GM23338 (cell line): ENCODE measurements at regions not wholly inside any gene's neighbourhood (a gene's known extent, or its start where the extent isn't known, plus 50 kb on each side); places are given as distances from the start of the nearest gene placed in this dataset.
A peak's percentile ranks its signal among the peaks of the same experiment; 100 is the strongest.

Source experiments
- ATAC-seq: fragments of 200-7000 bp; cut with Tn5 transposase; 3 replicates; pipeline ENCODE4 v1.9.1; 2020
- DNase-seq: peaks from one replicate; pipeline ENCODE4 v3.0.0-alpha.2; 2015; ENCODE audit warnings: low spot score
- H2AFZ ChIP-seq: fragments of 200-600 bp; sonication (generic); 2 replicates; pipeline ENCODE4 v1.8.0; 2016; ENCODE audit warnings: antibody characterized with exemption, mild to moderate bottlenecking, moderate library complexity
- H3F3A ChIP-seq: fragments of 200-600 bp; sonication (generic); replicated peaks from 2 replicates; pipeline ENCODE4 v1.8.0; 2017; ENCODE audit warnings: antibody characterized with exemption, mixed run types, low read depth
- H3K27ac ChIP-seq: fragments of 200-600 bp; sonication (generic); 2 replicates; pipeline ENCODE4 v1.6.1; 2016; ENCODE audit warnings: low read depth
- H3K27me3 ChIP-seq: fragments of 200-600 bp; sonication (generic); 2 replicates; pipeline ENCODE4 v1.8.0; 2016; ENCODE audit warnings: mild to moderate bottlenecking, mixed run types, moderate library complexity; ENCODE audit not compliant: insufficient read depth
- H3K36me3 ChIP-seq: fragments of 200-600 bp; sonication (generic); 2 replicates; pipeline ENCODE4 v1.8.0; 2016; ENCODE audit warnings: mild to moderate bottlenecking; ENCODE audit not compliant: insufficient read depth
- H3K4me1 ChIP-seq: fragments of 200-600 bp; sonication (generic); 2 replicates; pipeline ENCODE4 v1.8.0; 2016; ENCODE audit warnings: mild to moderate bottlenecking, moderate library complexity; ENCODE audit not compliant: insufficient read depth
- H3K4me2 ChIP-seq: fragments of 200-600 bp; sonication (generic); 2 replicates; pipeline ENCODE4 v1.7.1; 2017; ENCODE audit warnings: mixed run types
- H3K4me3 ChIP-seq: fragments of 200-600 bp; sonication (generic); 2 replicates; pipeline ENCODE4 v1.6.1; 2016; ENCODE audit warnings: mixed run types
- H3K79me2 ChIP-seq: fragments of 200-600 bp; sonication (generic); replicated peaks from 2 replicates; pipeline ENCODE4 v1.8.0; 2017; ENCODE audit warnings: mild to moderate bottlenecking; ENCODE audit not compliant: insufficient read depth
- H3K9me2 ChIP-seq: fragments of 200-600 bp; sonication (generic); 2 replicates; pipeline ENCODE4 v1.8.0; 2017; ENCODE audit not compliant: insufficient read depth
- H4K20me1 ChIP-seq: fragments of 200-600 bp; sonication (generic); replicated peaks from 2 replicates; pipeline ENCODE4 v1.8.0; 2017; ENCODE audit warnings: mild to moderate bottlenecking; ENCODE audit not compliant: insufficient read depth
- H3K27ac Mint-ChIP-seq: 2 replicates; pipeline ENCODE4 v1.8.0; 2020; ENCODE audit warnings: inconsistent platforms, mild to moderate bottlenecking, moderate library complexity, mixed read lengths
- H3K27me3 Mint-ChIP-seq: 3 replicates; pipeline ENCODE4 v1.8.0; 2022; ENCODE audit warnings: low read depth, mild to moderate bottlenecking, moderate library complexity, mixed read lengths, inconsistent platforms; ENCODE audit not compliant: insufficient read depth, poor library complexity
- H3K36me3 Mint-ChIP-seq: 3 replicates; pipeline ENCODE4 v1.8.0; 2021; ENCODE audit warnings: low read depth, mild to moderate bottlenecking, inconsistent platforms, moderate library complexity, mixed read lengths
- H3K4me1 Mint-ChIP-seq: 3 replicates; pipeline ENCODE4 v1.8.0; 2020; ENCODE audit warnings: mild to moderate bottlenecking, inconsistent platforms, mixed read lengths
- H3K4me3 Mint-ChIP-seq: 3 replicates; pipeline ENCODE4 v1.8.0; 2021; ENCODE audit warnings: moderate library complexity, mild to moderate bottlenecking, inconsistent platforms, mixed read lengths
- H3K9me3 Mint-ChIP-seq: 3 replicates; pipeline ENCODE4 v1.8.0; 2020; ENCODE audit warnings: moderate library complexity, mild to moderate bottlenecking, inconsistent platforms, mixed read lengths
- CREB1 ChIP-seq: fragments of 250-450 bp; sonication (Bioruptor Pico); IDR thresholded peaks from 2 replicates; pipeline ENCODE4 v1.5.0; 2020; ENCODE audit warnings: low read depth, mild to moderate bottlenecking, moderate library complexity
- CTCF ChIP-seq, 2 experiments: fragments of 200-600 bp in 1 of 2; sonication (generic) in 1 of 2; conservative IDR thresholded peaks; 2 replicates each; pipeline versions ENCODE4 v1.5.1 to v1.6.1; 2016 to 2017; ENCODE audit warnings: antibody characterized with exemption in 2 of 2, low read depth in 2 of 2, mild to moderate bottlenecking in 2 of 2, moderate library complexity in 1 of 2
- ETS1 ChIP-seq: IDR thresholded peaks from 2 replicates; pipeline ENCODE4 v1.6.1; 2016; ENCODE audit warnings: antibody characterized with exemption
- EZH2 ChIP-seq: fragments of 200-600 bp; sonication (generic); IDR thresholded peaks from one replicate; pipeline ENCODE4 v1.8.0; 2017; ENCODE audit warnings: antibody characterized with exemption, mild to moderate bottlenecking, low read depth; ENCODE audit not compliant: unreplicated experiment
- EZH2phosphoT487 ChIP-seq: fragments of 200-600 bp; sonication (generic); IDR thresholded peaks from one replicate; pipeline ENCODE4 v1.8.1; 2018; ENCODE audit warnings: antibody characterized with exemption; ENCODE audit not compliant: unreplicated experiment
- JUNB ChIP-seq: IDR thresholded peaks from one replicate; pipeline ENCODE4 v1.6.1; 2016; ENCODE audit warnings: antibody characterized with exemption; ENCODE audit not compliant: unreplicated experiment
- NANOG ChIP-seq: IDR thresholded peaks from 2 replicates; pipeline ENCODE4 v1.6.1; 2016; ENCODE audit warnings: antibody characterized with exemption, borderline replicate concordance
- POLR2AphosphoS5 ChIP-seq: IDR thresholded peaks from 2 replicates; pipeline ENCODE4 v1.6.1; 2016; ENCODE audit warnings: antibody characterized with exemption, low read depth
- STAT1 ChIP-seq: IDR thresholded peaks from one replicate; pipeline ENCODE4 v1.6.1; 2016; ENCODE audit warnings: antibody characterized with exemption; ENCODE audit not compliant: unreplicated experiment
- ZNF114 ChIP-seq: fragments of 250-450 bp; sonication (Bioruptor Pico); IDR thresholded peaks from 2 replicates; pipeline ENCODE4 v1.5.0; 2020; ENCODE audit warnings: mild to moderate bottlenecking, moderate library complexity
- ZNF331 ChIP-seq: fragments of 250-450 bp; sonication (Bioruptor Pico); IDR thresholded peaks from 2 replicates; pipeline ENCODE4 v1.5.0; 2020; ENCODE audit warnings: low read depth, mild to moderate bottlenecking, moderate library complexity
- ZNF462 ChIP-seq: fragments of 250-450 bp; sonication (Bioruptor Pico); IDR thresholded peaks from 2 replicates; pipeline ENCODE4 v1.5.0; 2020; ENCODE audit warnings: mild to moderate bottlenecking, moderate library complexity

- TF ChIP-seq CTCF (conservative IDR thresholded peaks at IDR 0.05; ENCODE audit: low read depth in 2 of 2) (no peak), NANOG (no peak), ETS1 (no peak), ZNF114 (CRISPR knock-in tag) (no peak), EZH2 (no peak), STAT1 (no peak)
Observed at GRCh38 chr13:78940455-78941130, 281.6 kb upstream of the OBI1 start (continued).

- no peaks in the 10 kb centered on the region for H3K27me3 ChIP-seq
- peaks cover 5% of the 10 kb centered on the region; the same call in 1 of the 2 replicates for H3K4me1 ChIP-seq
- H3K4me3 ChIP-seq: no peak overlapping the region
- H3K79me2 ChIP-seq: no peaks in the 10 kb centered on the region
- no peaks in the 10 kb centered on the region for H3K9me2 ChIP-seq
- no peaks in the 10 kb centered on the region for H3F3A ChIP-seq
- no peak overlapping the region for H3K4me2 ChIP-seq
- DNase-seq (peak; percentile 31), ATAC-seq (peak; percentile 59)
- peak overlapping the region; percentile 94 for H2AFZ ChIP-seq
- H3K4me3 Mint-ChIP-seq: no peak overlapping the region
- no peak overlapping the region for H3K27ac ChIP-seq
- peaks cover 8% of the 10 kb centered on the region; the same call in 2 of the 3 replicates for H3K4me1 Mint-ChIP-seq
- no peak overlapping the region; the same call in 1 of the 2 replicates for H3K27ac Mint-ChIP-seq
- H3K9me3 Mint-ChIP-seq: no peaks in the 10 kb centered on the region
- no peaks in the 10 kb centered on the region for H3K36me3 Mint-ChIP-seq
- H4K20me1 ChIP-seq: no peaks in the 10 kb centered on the region
- H3K36me3 ChIP-seq: no peaks in the 10 kb centered on the region
- no peaks in the 10 kb centered on the region for H3K27me3 Mint-ChIP-seq
- TF ChIP-seq ZNF331: no peak
- TF ChIP-seq ZNF462: no peak
- TF ChIP-seq NANOG: no peak
- no peak for TF ChIP-seq CREB1 (CRISPR knock-in tag)
- TF ChIP-seq POLR2AphosphoS5: no peak
- no peak for TF ChIP-seq CTCF (conservative IDR thresholded peaks at IDR 0.05; ENCODE audit: low read depth in 2 of 2)
- TF ChIP-seq EZH2: no peak
- no peak for TF ChIP-seq EZH2phosphoT487
- no peak for TF ChIP-seq JUNB
Observed at GRCh38 chr13:78934336-78934735, 275.4 kb upstream of the OBI1 start.
